Nephron progenitor cell (in vitro differentiated cells): ENCODE measurements at regions not wholly inside any gene's neighbourhood (a gene's known extent, or its start where the extent isn't known, plus 50 kb on each side); places are given as distances from the start of the nearest gene placed in this dataset.

Source experiments
- DNase-seq: peaks from one replicate; pipeline ENCODE4 v3.0.0; 2021
- H3K27ac Mint-ChIP-seq: 2 replicates; pipeline ENCODE4 v1.8.0; 2021; ENCODE audit warnings: mild to moderate bottlenecking, moderate library complexity, mixed read lengths
- H3K27me3 Mint-ChIP-seq: 2 replicates; pipeline ENCODE4 v1.8.0; 2021; ENCODE audit warnings: mild to moderate bottlenecking, low read depth, mixed read lengths; ENCODE audit not compliant: poor library complexity
- H3K36me3 Mint-ChIP-seq: 2 replicates; pipeline ENCODE4 v1.8.0; 2021; ENCODE audit warnings: low read depth, mixed read lengths
- H3K4me1 Mint-ChIP-seq: 2 replicates; pipeline ENCODE4 v1.8.0; 2021; ENCODE audit warnings: mixed read lengths
- H3K4me3 Mint-ChIP-seq: 2 replicates; pipeline ENCODE4 v1.8.0; 2021; ENCODE audit warnings: mild to moderate bottlenecking, moderate library complexity, mixed read lengths
- H3K9me3 Mint-ChIP-seq: 2 replicates; pipeline ENCODE4 v1.8.0; 2021; ENCODE audit warnings: mild to moderate bottlenecking, moderate library complexity, mixed read lengths
- CTCF ChIP-seq: fragments of 200-600 bp; sonication (generic); IDR thresholded peaks from 2 replicates; pipeline ENCODE4 v1.5.0; 2021; ENCODE audit warnings: antibody characterized with exemption

GRCh38 chr5:89041249-89041779 is 158.3 kb upstream of the MEF2C start:
- TF ChIP-seq CTCF = no peak
- Mint-ChIP-seq H3K27ac (no peak overlapping the region), H3K4me1 (no peaks in the 10 kb centered on the region), H3K4me3 (no peak overlapping the region), H3K9me3 (no peaks in the 10 kb centered on the region), H3K36me3 (no peaks in the 10 kb centered on the region), H3K27me3 (peaks cover 3% of the 10 kb centered on the region)
- DNase-seq = no peak

- no peaks in the 10 kb centered on the region for H3K4me1 Mint-ChIP-seq
- no peaks in the 10 kb centered on the region for H3K9me3 Mint-ChIP-seq
- no peak for TF ChIP-seq CTCF
- no peak overlapping the region for H3K4me3 Mint-ChIP-seq
- no peaks in the 10 kb centered on the region for H3K27me3 Mint-ChIP-seq
- no peak overlapping the region for H3K27ac Mint-ChIP-seq
- H3K36me3 Mint-ChIP-seq = no peaks in the 10 kb centered on the region
- no peak for DNase-seq
Observed at GRCh38 chr5:89036704-89037489, 153.9 kb upstream of the MEF2C start.

GRCh38 chr5:89036166-89036565 is 153.2 kb upstream of the MEF2C start:
- Mint-ChIP-seq H3K4me3 (no peak overlapping the region), H3K27me3 (no peaks in the 10 kb centered on the region), H3K36me3 (no peaks in the 10 kb centered on the region), H3K4me1 (no peaks in the 10 kb centered on the region), H3K27ac (no peak overlapping the region), H3K9me3 (no peaks in the 10 kb centered on the region)
- no peak for DNase-seq
- TF ChIP-seq CTCF = no peak

- H3K36me3 Mint-ChIP-seq = no peaks in the 10 kb centered on the region
Observed at GRCh38 chr5:89034588-89034987, 151.6 kb upstream of the MEF2C start.

GRCh38 chr5:89030798-89031197 is 147.8 kb upstream of the MEF2C start:
- H3K4me3 Mint-ChIP-seq = no peak overlapping the region
- peaks cover 8% of the 10 kb centered on the region for H3K36me3 Mint-ChIP-seq
- H3K4me1 Mint-ChIP-seq = no peaks in the 10 kb centered on the region
- peaks cover 18% of the 10 kb centered on the region for H3K9me3 Mint-ChIP-seq
- peaks cover 6% of the 10 kb centered on the region for H3K27me3 Mint-ChIP-seq
- TF ChIP-seq CTCF = no peak
- H3K27ac Mint-ChIP-seq = no peak overlapping the region
- DNase-seq = no peak

More at GRCh38 chr5:89034588-89034987, 151.6 kb upstream of the MEF2C start:
- TF ChIP-seq CTCF = no peak
- H3K4me1 Mint-ChIP-seq = no peaks in the 10 kb centered on the region
- H3K9me3 Mint-ChIP-seq = no peaks in the 10 kb centered on the region
- H3K27me3 Mint-ChIP-seq = peaks cover 6% of the 10 kb centered on the region
- H3K4me3 Mint-ChIP-seq = no peak overlapping the region
- no peak for DNase-seq
- H3K27ac Mint-ChIP-seq = no peak overlapping the region
